ENCODE measurements at regions not wholly inside any gene's neighbourhood (a gene's known extent, or its start where the extent isn't known, plus 50 kb on each side); places are given as distances from the start of the nearest gene placed in this dataset.
A peak's percentile ranks its signal among the peaks of the same experiment; 100 is the strongest.

DNA sequence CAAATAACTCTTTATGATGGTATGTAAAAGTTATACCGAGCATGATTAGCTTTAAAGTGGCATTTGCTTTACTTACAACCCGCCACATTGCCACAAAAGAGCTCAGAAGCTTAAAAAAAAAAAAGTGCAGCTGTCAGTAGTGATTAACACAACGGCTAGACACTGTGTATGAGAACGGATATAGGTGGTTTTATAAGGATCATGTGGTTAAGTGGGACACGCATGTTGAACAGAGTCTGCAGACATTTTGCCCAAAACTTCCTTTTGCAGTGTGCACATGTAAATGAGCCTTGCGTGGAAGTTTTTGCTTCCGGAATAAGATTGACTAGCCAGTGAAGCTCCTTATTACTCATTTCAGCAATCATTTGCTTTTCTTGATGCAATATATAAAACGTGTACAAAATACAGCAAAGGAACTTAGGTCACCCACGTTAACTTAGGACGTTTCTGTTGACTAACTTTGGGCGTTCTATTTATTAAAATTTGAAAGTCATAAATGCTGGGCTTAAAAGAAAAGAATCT, 58.7 kb upstream of the RGS1 start:
- TF ChIP-seq HCFC1 (IDR thresholded peaks at IDR 0.05; ENCODE audit: low read length), result no peak
- TF ChIP-seq, protein P1, sequence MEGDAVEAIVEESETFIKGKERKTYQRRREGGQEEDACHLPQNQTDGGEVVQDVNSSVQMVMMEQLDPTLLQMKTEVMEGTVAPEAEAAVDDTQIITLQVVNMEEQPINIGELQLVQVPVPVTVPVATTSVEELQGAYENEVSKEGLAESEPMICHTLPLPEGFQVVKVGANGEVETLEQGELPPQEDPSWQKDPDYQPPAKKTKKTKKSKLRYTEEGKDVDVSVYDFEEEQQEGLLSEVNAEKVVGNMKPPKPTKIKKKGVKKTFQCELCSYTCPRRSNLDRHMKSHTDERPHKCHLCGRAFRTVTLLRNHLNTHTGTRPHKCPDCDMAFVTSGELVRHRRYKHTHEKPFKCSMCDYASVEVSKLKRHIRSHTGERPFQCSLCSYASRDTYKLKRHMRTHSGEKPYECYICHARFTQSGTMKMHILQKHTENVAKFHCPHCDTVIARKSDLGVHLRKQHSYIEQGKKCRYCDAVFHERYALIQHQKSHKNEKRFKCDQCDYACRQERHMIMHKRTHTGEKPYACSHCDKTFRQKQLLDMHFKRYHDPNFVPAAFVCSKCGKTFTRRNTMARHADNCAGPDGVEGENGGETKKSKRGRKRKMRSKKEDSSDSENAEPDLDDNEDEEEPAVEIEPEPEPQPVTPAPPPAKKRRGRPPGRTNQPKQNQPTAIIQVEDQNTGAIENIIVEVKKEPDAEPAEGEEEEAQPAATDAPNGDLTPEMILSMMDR (IDR thresholded peaks at IDR 0.05 in 2 of 3, conservative IDR thresholded peaks at IDR 0.05 in 1 of 3; ENCODE audit: control insufficient read depth in 2 of 3, extremely low read depth in 1 of 3, insufficient read depth in 1 of 3, low read depth in 3 of 3, low read length in 3 of 3), result no peak
- TF ChIP-seq, protein P2, sequence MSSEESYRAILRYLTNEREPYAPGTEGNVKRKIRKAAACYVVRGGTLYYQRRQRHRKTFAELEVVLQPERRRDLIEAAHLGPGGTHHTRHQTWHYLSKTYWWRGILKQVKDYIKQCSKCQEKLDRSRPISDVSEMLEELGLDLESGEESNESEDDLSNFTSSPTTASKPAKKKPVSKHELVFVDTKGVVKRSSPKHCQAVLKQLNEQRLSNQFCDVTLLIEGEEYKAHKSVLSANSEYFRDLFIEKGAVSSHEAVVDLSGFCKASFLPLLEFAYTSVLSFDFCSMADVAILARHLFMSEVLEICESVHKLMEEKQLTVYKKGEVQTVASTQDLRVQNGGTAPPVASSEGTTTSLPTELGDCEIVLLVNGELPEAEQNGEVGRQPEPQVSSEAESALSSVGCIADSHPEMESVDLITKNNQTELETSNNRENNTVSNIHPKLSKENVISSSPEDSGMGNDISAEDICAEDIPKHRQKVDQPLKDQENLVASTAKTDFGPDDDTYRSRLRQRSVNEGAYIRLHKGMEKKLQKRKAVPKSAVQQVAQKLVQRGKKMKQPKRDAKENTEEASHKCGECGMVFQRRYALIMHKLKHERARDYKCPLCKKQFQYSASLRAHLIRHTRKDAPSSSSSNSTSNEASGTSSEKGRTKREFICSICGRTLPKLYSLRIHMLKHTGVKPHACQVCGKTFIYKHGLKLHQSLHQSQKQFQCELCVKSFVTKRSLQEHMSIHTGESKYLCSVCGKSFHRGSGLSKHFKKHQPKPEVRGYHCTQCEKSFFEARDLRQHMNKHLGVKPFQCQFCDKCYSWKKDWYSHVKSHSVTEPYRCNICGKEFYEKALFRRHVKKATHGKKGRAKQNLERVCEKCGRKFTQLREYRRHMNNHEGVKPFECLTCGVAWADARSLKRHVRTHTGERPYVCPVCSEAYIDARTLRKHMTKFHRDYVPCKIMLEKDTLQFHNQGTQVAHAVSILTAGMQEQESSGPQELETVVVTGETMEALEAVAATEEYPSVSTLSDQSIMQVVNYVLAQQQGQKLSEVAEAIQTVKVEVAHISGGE (CRISPR knock-in tag; IDR thresholded peaks at IDR 0.05), result no peak
- peak; percentile 96 for TF ChIP-seq NBN (IDR thresholded peaks at IDR 0.05)
- TF ChIP-seq SMAD1 (IDR thresholded peaks at IDR 0.05; ENCODE audit: low read depth, partially characterized antibody), result peak; percentile 94
- TF ChIP-seq, protein P3, sequence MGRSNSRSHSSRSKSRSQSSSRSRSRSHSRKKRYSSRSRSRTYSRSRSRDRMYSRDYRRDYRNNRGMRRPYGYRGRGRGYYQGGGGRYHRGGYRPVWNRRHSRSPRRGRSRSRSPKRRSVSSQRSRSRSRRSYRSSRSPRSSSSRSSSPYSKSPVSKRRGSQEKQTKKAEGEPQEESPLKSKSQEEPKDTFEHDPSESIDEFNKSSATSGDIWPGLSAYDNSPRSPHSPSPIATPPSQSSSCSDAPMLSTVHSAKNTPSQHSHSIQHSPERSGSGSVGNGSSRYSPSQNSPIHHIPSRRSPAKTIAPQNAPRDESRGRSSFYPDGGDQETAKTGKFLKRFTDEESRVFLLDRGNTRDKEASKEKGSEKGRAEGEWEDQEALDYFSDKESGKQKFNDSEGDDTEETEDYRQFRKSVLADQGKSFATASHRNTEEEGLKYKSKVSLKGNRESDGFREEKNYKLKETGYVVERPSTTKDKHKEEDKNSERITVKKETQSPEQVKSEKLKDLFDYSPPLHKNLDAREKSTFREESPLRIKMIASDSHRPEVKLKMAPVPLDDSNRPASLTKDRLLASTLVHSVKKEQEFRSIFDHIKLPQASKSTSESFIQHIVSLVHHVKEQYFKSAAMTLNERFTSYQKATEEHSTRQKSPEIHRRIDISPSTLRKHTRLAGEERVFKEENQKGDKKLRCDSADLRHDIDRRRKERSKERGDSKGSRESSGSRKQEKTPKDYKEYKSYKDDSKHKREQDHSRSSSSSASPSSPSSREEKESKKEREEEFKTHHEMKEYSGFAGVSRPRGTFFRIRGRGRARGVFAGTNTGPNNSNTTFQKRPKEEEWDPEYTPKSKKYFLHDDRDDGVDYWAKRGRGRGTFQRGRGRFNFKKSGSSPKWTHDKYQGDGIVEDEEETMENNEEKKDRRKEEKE (IDR thresholded peaks at IDR 0.05), result no peak
- TF ChIP-seq POU2F2 (IDR thresholded peaks at IDR 0.05; ENCODE audit: borderline replicate concordance, low read depth, low read length), result peak; percentile 98
- TF ChIP-seq, protein P4, sequence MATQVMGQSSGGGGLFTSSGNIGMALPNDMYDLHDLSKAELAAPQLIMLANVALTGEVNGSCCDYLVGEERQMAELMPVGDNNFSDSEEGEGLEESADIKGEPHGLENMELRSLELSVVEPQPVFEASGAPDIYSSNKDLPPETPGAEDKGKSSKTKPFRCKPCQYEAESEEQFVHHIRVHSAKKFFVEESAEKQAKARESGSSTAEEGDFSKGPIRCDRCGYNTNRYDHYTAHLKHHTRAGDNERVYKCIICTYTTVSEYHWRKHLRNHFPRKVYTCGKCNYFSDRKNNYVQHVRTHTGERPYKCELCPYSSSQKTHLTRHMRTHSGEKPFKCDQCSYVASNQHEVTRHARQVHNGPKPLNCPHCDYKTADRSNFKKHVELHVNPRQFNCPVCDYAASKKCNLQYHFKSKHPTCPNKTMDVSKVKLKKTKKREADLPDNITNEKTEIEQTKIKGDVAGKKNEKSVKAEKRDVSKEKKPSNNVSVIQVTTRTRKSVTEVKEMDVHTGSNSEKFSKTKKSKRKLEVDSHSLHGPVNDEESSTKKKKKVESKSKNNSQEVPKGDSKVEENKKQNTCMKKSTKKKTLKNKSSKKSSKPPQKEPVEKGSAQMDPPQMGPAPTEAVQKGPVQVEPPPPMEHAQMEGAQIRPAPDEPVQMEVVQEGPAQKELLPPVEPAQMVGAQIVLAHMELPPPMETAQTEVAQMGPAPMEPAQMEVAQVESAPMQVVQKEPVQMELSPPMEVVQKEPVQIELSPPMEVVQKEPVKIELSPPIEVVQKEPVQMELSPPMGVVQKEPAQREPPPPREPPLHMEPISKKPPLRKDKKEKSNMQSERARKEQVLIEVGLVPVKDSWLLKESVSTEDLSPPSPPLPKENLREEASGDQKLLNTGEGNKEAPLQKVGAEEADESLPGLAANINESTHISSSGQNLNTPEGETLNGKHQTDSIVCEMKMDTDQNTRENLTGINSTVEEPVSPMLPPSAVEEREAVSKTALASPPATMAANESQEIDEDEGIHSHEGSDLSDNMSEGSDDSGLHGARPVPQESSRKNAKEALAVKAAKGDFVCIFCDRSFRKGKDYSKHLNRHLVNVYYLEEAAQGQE (IDR thresholded peaks at IDR 0.05; ENCODE audit: low read depth, low read length), result no peak
- no peak for TF ChIP-seq RFX5 (IDR thresholded peaks at IDR 0.05; ENCODE audit: low read depth, low read length)
- TF ChIP-seq, protein P5, sequence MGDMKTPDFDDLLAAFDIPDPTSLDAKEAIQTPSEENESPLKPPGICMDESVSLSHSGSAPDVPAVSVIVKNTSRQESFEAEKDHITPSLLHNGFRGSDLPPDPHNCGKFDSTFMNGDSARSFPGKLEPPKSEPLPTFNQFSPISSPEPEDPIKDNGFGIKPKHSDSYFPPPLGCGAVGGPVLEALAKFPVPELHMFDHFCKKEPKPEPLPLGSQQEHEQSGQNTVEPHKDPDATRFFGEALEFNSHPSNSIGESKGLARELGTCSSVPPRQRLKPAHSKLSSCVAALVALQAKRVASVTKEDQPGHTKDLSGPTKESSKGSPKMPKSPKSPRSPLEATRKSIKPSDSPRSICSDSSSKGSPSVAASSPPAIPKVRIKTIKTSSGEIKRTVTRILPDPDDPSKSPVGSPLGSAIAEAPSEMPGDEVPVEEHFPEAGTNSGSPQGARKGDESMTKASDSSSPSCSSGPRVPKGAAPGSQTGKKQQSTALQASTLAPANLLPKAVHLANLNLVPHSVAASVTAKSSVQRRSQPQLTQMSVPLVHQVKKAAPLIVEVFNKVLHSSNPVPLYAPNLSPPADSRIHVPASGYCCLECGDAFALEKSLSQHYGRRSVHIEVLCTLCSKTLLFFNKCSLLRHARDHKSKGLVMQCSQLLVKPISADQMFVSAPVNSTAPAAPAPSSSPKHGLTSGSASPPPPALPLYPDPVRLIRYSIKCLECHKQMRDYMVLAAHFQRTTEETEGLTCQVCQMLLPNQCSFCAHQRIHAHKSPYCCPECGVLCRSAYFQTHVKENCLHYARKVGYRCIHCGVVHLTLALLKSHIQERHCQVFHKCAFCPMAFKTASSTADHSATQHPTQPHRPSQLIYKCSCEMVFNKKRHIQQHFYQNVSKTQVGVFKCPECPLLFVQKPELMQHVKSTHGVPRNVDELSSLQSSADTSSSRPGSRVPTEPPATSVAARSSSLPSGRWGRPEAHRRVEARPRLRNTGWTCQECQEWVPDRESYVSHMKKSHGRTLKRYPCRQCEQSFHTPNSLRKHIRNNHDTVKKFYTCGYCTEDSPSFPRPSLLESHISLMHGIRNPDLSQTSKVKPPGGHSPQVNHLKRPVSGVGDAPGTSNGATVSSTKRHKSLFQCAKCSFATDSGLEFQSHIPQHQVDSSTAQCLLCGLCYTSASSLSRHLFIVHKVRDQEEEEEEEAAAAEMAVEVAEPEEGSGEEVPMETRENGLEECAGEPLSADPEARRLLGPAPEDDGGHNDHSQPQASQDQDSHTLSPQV (IDR thresholded peaks at IDR 0.05), result peak; percentile 90
- TF ChIP-seq POLR2AphosphoS5 (IDR thresholded peaks at IDR 0.05; ENCODE audit: low read length), result peak; percentile 54; the same call in 1 of the 2 replicates
- TF ChIP-seq RUNX3 (IDR thresholded peaks at IDR 0.05; ENCODE audit: low read length), result peak; percentile 100
- TF ChIP-seq SMC3 (IDR thresholded peaks at IDR 0.05; ENCODE audit: borderline replicate concordance, low read length), result peak; percentile 26; the same call in 1 of the 2 replicates
- TF ChIP-seq POLR2A (IDR thresholded peaks at IDR 0.05; ENCODE audit: low read depth, low read length), result no peak
